ENCODE measurements at regions not wholly inside any gene's neighbourhood (a gene's known extent, or its start where the extent isn't known, plus 50 kb on each side); places are given as distances from the start of the nearest gene placed in this dataset.

DNA sequence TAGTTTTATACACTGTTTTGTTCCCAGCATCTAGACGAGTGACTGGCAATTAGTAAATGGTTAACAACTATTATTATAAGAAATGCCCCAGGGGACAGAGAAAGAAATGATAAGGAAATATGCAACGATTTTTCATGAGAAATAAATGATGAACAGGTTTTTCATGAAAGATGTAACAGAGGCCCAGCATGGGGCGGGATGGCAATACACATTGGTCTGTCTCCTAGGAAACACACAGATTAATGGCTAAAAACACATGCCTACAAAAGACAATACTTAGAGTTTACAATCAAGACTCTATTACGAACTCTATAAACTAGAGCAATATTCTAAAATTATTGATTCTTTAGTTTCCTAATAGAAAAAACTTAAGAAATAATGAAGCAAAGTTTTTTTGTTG is 441.5 kb upstream of the CDH9 start:
- H3K9me3 Mint-ChIP-seq, result peaks cover 8 to 15% of the 10 kb centered on the region in 2 donors
- 95% methylated on average over 3 of the region's 4 CpGs for WGBS (ENCODE audit: insufficient coverage)
- TF ChIP-seq, protein P1, sequence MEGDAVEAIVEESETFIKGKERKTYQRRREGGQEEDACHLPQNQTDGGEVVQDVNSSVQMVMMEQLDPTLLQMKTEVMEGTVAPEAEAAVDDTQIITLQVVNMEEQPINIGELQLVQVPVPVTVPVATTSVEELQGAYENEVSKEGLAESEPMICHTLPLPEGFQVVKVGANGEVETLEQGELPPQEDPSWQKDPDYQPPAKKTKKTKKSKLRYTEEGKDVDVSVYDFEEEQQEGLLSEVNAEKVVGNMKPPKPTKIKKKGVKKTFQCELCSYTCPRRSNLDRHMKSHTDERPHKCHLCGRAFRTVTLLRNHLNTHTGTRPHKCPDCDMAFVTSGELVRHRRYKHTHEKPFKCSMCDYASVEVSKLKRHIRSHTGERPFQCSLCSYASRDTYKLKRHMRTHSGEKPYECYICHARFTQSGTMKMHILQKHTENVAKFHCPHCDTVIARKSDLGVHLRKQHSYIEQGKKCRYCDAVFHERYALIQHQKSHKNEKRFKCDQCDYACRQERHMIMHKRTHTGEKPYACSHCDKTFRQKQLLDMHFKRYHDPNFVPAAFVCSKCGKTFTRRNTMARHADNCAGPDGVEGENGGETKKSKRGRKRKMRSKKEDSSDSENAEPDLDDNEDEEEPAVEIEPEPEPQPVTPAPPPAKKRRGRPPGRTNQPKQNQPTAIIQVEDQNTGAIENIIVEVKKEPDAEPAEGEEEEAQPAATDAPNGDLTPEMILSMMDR (IDR thresholded peaks at IDR 0.05), result no peak
- peaks cover 10% of the 10 kb centered on the region for H3K36me3 Mint-ChIP-seq
- no peak overlapping the region for H3K27ac Mint-ChIP-seq
- DNase-seq (no peak), ATAC-seq (no peak)
- Histone ChIP-seq H3K9me3 (ENCODE audit: control insufficient read depth, insufficient read depth, low read length) (peaks cover 11% of the 10 kb centered on the region), H3K36me3 (ENCODE audit: control insufficient read depth, insufficient read depth, low read length) (no peaks in the 10 kb centered on the region), H3K27ac (ENCODE audit: low read length) (no peak overlapping the region), H3K4me1 (ENCODE audit: control insufficient read depth, insufficient read depth, low read length) (no peaks in the 10 kb centered on the region), H3K4me3 (ENCODE audit: low read length) (no peak overlapping the region), H3K27me3 (ENCODE audit: control insufficient read depth, insufficient read depth, low read length) (no peaks in the 10 kb centered on the region)
- no peaks in the 10 kb centered on the region for H3K27me3 Mint-ChIP-seq (ENCODE audit: low read depth in 2 of 2)
- H3K4me3 Mint-ChIP-seq, result no peak overlapping the region
- intact Hi-C loops (cut with micrococcal nuclease), result no loop called here
- no peaks in the 10 kb centered on the region for H3K4me1 Mint-ChIP-seq

DNA sequence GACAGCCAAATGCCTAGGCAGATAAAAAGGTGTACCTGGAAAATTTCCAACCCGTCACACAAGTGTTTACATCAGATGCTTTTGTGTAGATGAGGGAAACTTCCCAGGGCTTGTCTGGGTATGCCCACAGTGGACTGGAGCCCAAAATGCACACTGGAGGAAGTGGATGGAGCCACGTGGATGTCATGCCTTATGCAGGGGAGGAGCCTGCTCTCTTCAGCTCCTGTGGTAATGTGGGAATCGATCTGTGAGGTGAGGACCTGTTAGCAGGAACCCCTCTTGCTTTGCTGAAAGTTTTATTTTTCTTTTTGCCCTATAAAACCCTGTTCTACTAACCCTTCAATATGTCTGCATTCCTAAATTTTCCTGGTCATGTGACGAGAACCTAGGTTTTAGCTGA is 439.2 kb upstream of the CDH9 start:
- Mint-ChIP-seq H3K9me3 (peaks cover 6 to 19% of the 10 kb centered on the region in 2 donors), H3K4me3 (no peak overlapping the region), H3K27me3 (ENCODE audit: low read depth in 2 of 2) (no peaks in the 10 kb centered on the region), H3K36me3 (peaks cover 10% of the 10 kb centered on the region), H3K27ac (no peak overlapping the region), H3K4me1 (no peaks in the 10 kb centered on the region)
- Histone ChIP-seq H3K27ac (ENCODE audit: low read length) (no peak overlapping the region), H3K4me1 (ENCODE audit: control insufficient read depth, insufficient read depth, low read length) (no peaks in the 10 kb centered on the region), H3K27me3 (ENCODE audit: control insufficient read depth, insufficient read depth, low read length) (no peaks in the 10 kb centered on the region), H3K4me3 (ENCODE audit: low read length) (no peak overlapping the region), H3K36me3 (ENCODE audit: control insufficient read depth, insufficient read depth, low read length) (no peaks in the 10 kb centered on the region), H3K9me3 (ENCODE audit: control insufficient read depth, insufficient read depth, low read length) (peaks cover 11% of the 10 kb centered on the region)
- 66% methylated on average over 4 of the region's 4 CpGs for WGBS (ENCODE audit: insufficient coverage)
- DNase-seq (no peak), ATAC-seq (no peak)
- TF ChIP-seq, protein P1 (IDR thresholded peaks at IDR 0.05), result no peak
- intact Hi-C loops (cut with micrococcal nuclease), result no loop called here

DNA sequence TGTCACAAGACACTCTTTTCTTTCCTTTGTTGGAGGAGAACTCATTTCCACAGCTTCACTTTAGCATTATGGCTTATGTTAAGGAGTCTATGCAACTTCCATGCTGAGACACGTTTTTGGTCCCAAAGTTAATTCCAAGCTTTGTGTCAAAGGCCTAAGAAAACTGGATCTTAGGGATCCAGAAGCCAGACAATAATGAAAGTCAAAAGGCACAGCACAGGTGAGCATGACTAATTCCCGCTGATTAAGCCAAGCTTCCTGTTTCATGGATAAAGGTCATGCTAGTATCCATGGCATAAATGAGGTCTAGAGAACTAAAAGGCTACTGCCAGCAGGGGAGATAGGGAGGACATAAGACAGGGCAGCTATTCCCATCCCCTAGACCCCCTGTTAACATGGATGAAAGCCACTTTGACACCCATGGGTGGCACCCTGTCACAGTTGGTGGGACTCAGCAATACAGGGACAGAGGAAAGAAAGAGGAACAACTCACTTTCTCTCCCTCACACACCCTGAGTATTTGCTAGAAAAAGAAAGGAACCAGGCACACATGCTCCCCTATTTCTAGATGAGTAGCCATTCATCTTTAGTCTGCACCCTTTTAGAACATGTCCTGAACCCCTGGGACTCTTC is 438.1 kb upstream of the CDH9 start:
- Histone ChIP-seq H3K4me1 (ENCODE audit: control insufficient read depth, insufficient read depth, low read length) (no peaks in the 10 kb centered on the region), H3K36me3 (ENCODE audit: control insufficient read depth, insufficient read depth, low read length) (no peaks in the 10 kb centered on the region), H3K27me3 (ENCODE audit: control insufficient read depth, insufficient read depth, low read length) (no peaks in the 10 kb centered on the region), H3K9me3 (ENCODE audit: control insufficient read depth, insufficient read depth, low read length) (peaks cover 14% of the 10 kb centered on the region), H3K27ac (ENCODE audit: low read length) (no peak overlapping the region), H3K4me3 (ENCODE audit: low read length) (no peak overlapping the region)
- no peak for DNase-seq
- Mint-ChIP-seq H3K4me1 (no peaks in the 10 kb centered on the region), H3K27me3 (ENCODE audit: low read depth in 2 of 2) (no peaks in the 10 kb centered on the region), H3K36me3 (peaks cover 10% of the 10 kb centered on the region), H3K9me3 (peaks cover 8 to 19% of the 10 kb centered on the region in 2 donors), H3K27ac (no peak overlapping the region), H3K4me3 (no peak overlapping the region)
- TF ChIP-seq, protein P1 (IDR thresholded peaks at IDR 0.05), result no peak
- ATAC-seq, result no peak
- intact Hi-C loops (cut with micrococcal nuclease), result no loop called here
- WGBS (ENCODE audit: insufficient coverage), result 75% methylated on average over 2 of the region's 2 CpGs

DNA sequence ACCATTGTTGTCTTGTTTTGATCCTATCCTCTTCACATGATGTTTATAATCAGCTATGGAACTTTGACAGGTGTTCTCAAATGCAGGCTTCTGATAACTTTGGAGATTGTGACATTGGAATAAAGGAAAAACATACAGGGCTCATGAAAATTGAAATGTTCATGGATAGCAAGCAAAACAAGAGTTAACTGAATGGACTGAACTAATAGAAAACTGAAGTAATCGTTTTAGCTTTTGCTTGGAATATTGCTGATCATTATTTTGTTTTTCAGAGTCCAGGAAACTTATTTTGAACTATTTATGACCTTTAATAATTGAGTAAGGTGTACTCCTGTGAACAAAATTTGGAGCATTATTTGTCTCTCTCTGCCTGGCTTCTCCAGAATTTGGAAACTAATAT is 436.7 kb upstream of the CDH9 start:
- Histone ChIP-seq H3K36me3 (ENCODE audit: control insufficient read depth, insufficient read depth, low read length) (no peaks in the 10 kb centered on the region), H3K4me1 (ENCODE audit: control insufficient read depth, insufficient read depth, low read length) (no peaks in the 10 kb centered on the region), H3K27me3 (ENCODE audit: control insufficient read depth, insufficient read depth, low read length) (no peaks in the 10 kb centered on the region), H3K9me3 (ENCODE audit: control insufficient read depth, insufficient read depth, low read length) (peaks cover 14% of the 10 kb centered on the region), H3K27ac (ENCODE audit: low read length) (no peak overlapping the region), H3K4me3 (ENCODE audit: low read length) (no peak overlapping the region)
- 43% methylated on average over 1 of the region's 1 CpG for whole genome bisulfite sequencing (ENCODE audit: insufficient coverage)
- no peak overlapping the region for H3K27ac Mint-ChIP-seq
- H3K4me3 Mint-ChIP-seq, result no peak overlapping the region
- ATAC-seq (no peak), DNase-seq (no peak)
- peaks cover 8 to 17% of the 10 kb centered on the region in 2 donors for H3K9me3 Mint-ChIP-seq
- intact Hi-C loops (cut with micrococcal nuclease), result no loop called here
- no peaks in the 10 kb centered on the region for H3K27me3 Mint-ChIP-seq (ENCODE audit: low read depth in 2 of 2)
- TF ChIP-seq, protein P1 (IDR thresholded peaks at IDR 0.05), result no peak
- no peaks in the 10 kb centered on the region for H3K4me1 Mint-ChIP-seq
- H3K36me3 Mint-ChIP-seq, result peaks cover 10% of the 10 kb centered on the region
